DND-41 (cell line): ENCODE measurements at regions not wholly inside any gene's neighbourhood (a gene's known extent, or its start where the extent isn't known, plus 50 kb on each side); places are given as distances from the start of the nearest gene placed in this dataset.

Source experiments
- ATAC-seq: fragments of 200-7000 bp; cut with Tn5 transposase; 3 replicates; pipeline ENCODE4 v1.9.1; 2021; ENCODE audit warnings: low read depth; ENCODE audit not compliant: insufficient read depth
- DNase-seq: peaks from one replicate; pipeline ENCODE4 v3.0.0-alpha.2; 2020
- H2AFZ ChIP-seq: 2 replicates; pipeline ENCODE4 v1.6.0; 2012; ENCODE audit warnings: low read depth, low read length
- H3K27ac ChIP-seq: 2 replicates; pipeline ENCODE4 v1.5.1; 2012; ENCODE audit warnings: low read length, inconsistent platforms
- H3K27me3 ChIP-seq: fragments of 200-600 bp; sonication (generic); 2 replicates; pipeline ENCODE4 v1.6.0; 2012; ENCODE audit warnings: low read length, mild to moderate bottlenecking, inconsistent platforms; ENCODE audit not compliant: insufficient read depth, poor library complexity
- H3K36me3 ChIP-seq: 2 replicates; pipeline ENCODE4 v1.5.1; 2012; ENCODE audit warnings: low read length, inconsistent platforms; ENCODE audit not compliant: insufficient read depth
- H3K4me1 ChIP-seq: 2 replicates; pipeline ENCODE4 v1.5.1; 2012; ENCODE audit warnings: mild to moderate bottlenecking, low read length; ENCODE audit not compliant: insufficient read depth
- H3K4me2 ChIP-seq: 2 replicates; pipeline ENCODE4 v1.6.0; 2012; ENCODE audit warnings: mild to moderate bottlenecking, moderate library complexity, low read length, inconsistent platforms; ENCODE audit not compliant: insufficient read depth
- H3K4me3 ChIP-seq, 2 experiments: fragments of 200-600 bp in 1 of 2; shearing (Covaris generic) in 1 of 2; 2 replicates each; pipeline ENCODE4 v1.5.1; 2012 to 2016; ENCODE audit warnings: inconsistent platforms in 2 of 2, low read length in 2 of 2, mild to moderate bottlenecking in 2 of 2, low read depth in 1 of 2, moderate library complexity in 1 of 2
- H3K79me2 ChIP-seq: 2 replicates; pipeline ENCODE4 v1.6.0; 2012; ENCODE audit warnings: low read length, inconsistent platforms; ENCODE audit not compliant: insufficient read depth
- H3K9ac ChIP-seq: 2 replicates; pipeline ENCODE4 v1.6.0; 2012; ENCODE audit warnings: low read depth, mild to moderate bottlenecking, inconsistent platforms, low read length, moderate library complexity
- H3K9me3 ChIP-seq: 2 replicates; pipeline ENCODE4 v1.5.1; 2012; ENCODE audit warnings: low read length, moderate library complexity, mild to moderate bottlenecking, inconsistent platforms; ENCODE audit not compliant: insufficient read depth, severe bottlenecking
- H4K20me1 ChIP-seq: 2 replicates; pipeline ENCODE4 v1.6.0; 2012; ENCODE audit warnings: low read length; ENCODE audit not compliant: insufficient read depth
- CTCF ChIP-seq: IDR thresholded peaks from 2 replicates; pipeline ENCODE4 v1.5.1; 2012; ENCODE audit warnings: borderline replicate concordance, low read length, moderate library complexity, mild to moderate bottlenecking; ENCODE audit not compliant: poor library complexity, severe bottlenecking; ENCODE audit errors: extremely low read depth
- EZH2 ChIP-seq: IDR thresholded peaks from 3 replicates; pipeline ENCODE4 v1.6.1; 2012; ENCODE audit warnings: borderline replicate concordance, low read depth, mild to moderate bottlenecking, moderate library complexity, low read length, inconsistent platforms; ENCODE audit not compliant: severe bottlenecking

- no peaks in the 10 kb centered on the region for H4K20me1 ChIP-seq
- H3K9ac ChIP-seq, result no peak overlapping the region
- TF ChIP-seq CTCF, result no peak
- TF ChIP-seq EZH2, result no peak
- H3K4me1 ChIP-seq, result no peaks in the 10 kb centered on the region
- no peak overlapping the region for H3K4me3 ChIP-seq
- H3K9me3 ChIP-seq, result no peaks in the 10 kb centered on the region
- no peak overlapping the region for H3K4me2 ChIP-seq
- H3K36me3 ChIP-seq, result no peaks in the 10 kb centered on the region
- H2AFZ ChIP-seq, result no peak overlapping the region
- no peak overlapping the region for H3K27ac ChIP-seq
- H3K79me2 ChIP-seq, result no peaks in the 10 kb centered on the region
- ATAC-seq (no peak), DNase-seq (no peak)
- H3K27me3 ChIP-seq, result peaks cover 30% of the 10 kb centered on the region
These were observed 54.4 kb upstream of the LGALSL start for GRCh38 chr2:64399521-64399920.

GRCh38 chr2:64400105-64400728, 53.7 kb upstream of the LGALSL start:
- ATAC-seq (no peak), DNase-seq (no peak)
- TF ChIP-seq EZH2 (no peak), CTCF (no peak)
- no peaks in the 10 kb centered on the region for H4K20me1 ChIP-seq
- H3K4me2 ChIP-seq, result no peak overlapping the region
- H3K27ac ChIP-seq, result no peak overlapping the region
- H3K4me1 ChIP-seq, result no peaks in the 10 kb centered on the region
- no peak overlapping the region for H3K9ac ChIP-seq
- no peaks in the 10 kb centered on the region for H3K79me2 ChIP-seq
- H3K27me3 ChIP-seq, result peaks cover 30% of the 10 kb centered on the region
- no peaks in the 10 kb centered on the region for H3K36me3 ChIP-seq
- H3K4me3 ChIP-seq, result no peak overlapping the region
- H2AFZ ChIP-seq, result no peak overlapping the region
- H3K9me3 ChIP-seq, result no peaks in the 10 kb centered on the region

- H3K9me3 ChIP-seq, result no peaks in the 10 kb centered on the region
- H3K4me2 ChIP-seq, result no peak overlapping the region
- no peak overlapping the region for H3K4me3 ChIP-seq
- no peaks in the 10 kb centered on the region for H3K79me2 ChIP-seq
- no peak overlapping the region for H3K27ac ChIP-seq
- DNase-seq (no peak), ATAC-seq (no peak)
- H3K4me1 ChIP-seq, result no peaks in the 10 kb centered on the region
- TF ChIP-seq EZH2, result no peak
- TF ChIP-seq CTCF, result no peak
- H3K27me3 ChIP-seq, result peaks cover 30% of the 10 kb centered on the region
- no peaks in the 10 kb centered on the region for H4K20me1 ChIP-seq
- H3K9ac ChIP-seq, result no peak overlapping the region
- H3K36me3 ChIP-seq, result no peaks in the 10 kb centered on the region
- H2AFZ ChIP-seq, result no peak overlapping the region
These were observed 53.0 kb upstream of the LGALSL start for GRCh38 chr2:64400733-64401528.
